ENCODE measurements at regions not wholly inside any gene's neighbourhood (a gene's known extent, or its start where the extent isn't known, plus 50 kb on each side); places are given as distances from the start of the nearest gene placed in this dataset.
"Not testable (repeated sequence)": the region's sequence is repeated elsewhere in the genome, so short reads cannot be mapped to it uniquely, and the experiment has no call there.

DNA sequence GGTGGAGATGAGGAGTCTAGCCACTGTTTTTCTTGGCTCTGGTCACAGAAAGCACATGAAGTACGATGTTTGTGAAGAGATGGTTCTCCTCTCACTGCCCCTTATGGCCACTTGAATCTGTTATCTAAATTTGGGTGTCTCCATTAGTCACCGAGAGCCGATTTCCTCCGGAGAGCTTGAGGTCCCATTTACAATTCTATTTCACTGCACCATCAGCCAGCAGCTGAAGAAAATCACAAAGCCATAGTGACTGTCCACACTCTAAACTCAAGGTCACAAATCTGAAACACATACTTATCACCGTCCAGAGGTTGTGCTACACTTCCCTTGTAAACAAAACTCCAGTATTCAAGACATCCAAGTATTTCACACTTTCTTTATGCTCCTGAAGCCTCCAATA is 207.2 kb upstream of the FRG1 start:
- TF ChIP-seq, protein P1, sequence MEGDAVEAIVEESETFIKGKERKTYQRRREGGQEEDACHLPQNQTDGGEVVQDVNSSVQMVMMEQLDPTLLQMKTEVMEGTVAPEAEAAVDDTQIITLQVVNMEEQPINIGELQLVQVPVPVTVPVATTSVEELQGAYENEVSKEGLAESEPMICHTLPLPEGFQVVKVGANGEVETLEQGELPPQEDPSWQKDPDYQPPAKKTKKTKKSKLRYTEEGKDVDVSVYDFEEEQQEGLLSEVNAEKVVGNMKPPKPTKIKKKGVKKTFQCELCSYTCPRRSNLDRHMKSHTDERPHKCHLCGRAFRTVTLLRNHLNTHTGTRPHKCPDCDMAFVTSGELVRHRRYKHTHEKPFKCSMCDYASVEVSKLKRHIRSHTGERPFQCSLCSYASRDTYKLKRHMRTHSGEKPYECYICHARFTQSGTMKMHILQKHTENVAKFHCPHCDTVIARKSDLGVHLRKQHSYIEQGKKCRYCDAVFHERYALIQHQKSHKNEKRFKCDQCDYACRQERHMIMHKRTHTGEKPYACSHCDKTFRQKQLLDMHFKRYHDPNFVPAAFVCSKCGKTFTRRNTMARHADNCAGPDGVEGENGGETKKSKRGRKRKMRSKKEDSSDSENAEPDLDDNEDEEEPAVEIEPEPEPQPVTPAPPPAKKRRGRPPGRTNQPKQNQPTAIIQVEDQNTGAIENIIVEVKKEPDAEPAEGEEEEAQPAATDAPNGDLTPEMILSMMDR (IDR thresholded peaks at IDR 0.05) = not testable (repeated sequence)
- not testable (repeated sequence) for TF ChIP-seq POLR2A (IDR thresholded peaks at IDR 0.05)
